Esophagus muscularis mucosa (tissue), 3 donors: ENCODE measurements at regions not wholly inside any gene's neighbourhood (a gene's known extent, or its start where the extent isn't known, plus 50 kb on each side); places are given as distances from the start of the nearest gene placed in this dataset.

ENCODE experiments used
- POLR2A ChIP-seq: fragments of 450-650 bp; IDR thresholded peaks from one replicate; pipeline ENCODE4 v1.6.1; 2017; ENCODE audit warnings: antibody characterized with exemption, moderate library complexity, mild to moderate bottlenecking, low read depth
- POLR2AphosphoS5 ChIP-seq, 2 donors: sonication (generic); formaldehyde crosslinking; IDR thresholded peaks; one replicate each; pipeline ENCODE4 v1.6.1; 2017; ENCODE audit warnings: antibody characterized with exemption in 2 of 2
- TF ChIP-seq, protein P1 (sequence below), 3 experiments: fragments of 200-600 bp in 2 of 3; fragments of 450-650 bp in 1 of 3; sonication (generic) in 2 of 3; IDR thresholded peaks; one replicate each; pipeline ENCODE4 v1.5.1; 2017 to 2019; ENCODE audit warnings: antibody characterized with exemption in 3 of 3, mild to moderate bottlenecking in 2 of 3, moderate library complexity in 1 of 3

DNA sequence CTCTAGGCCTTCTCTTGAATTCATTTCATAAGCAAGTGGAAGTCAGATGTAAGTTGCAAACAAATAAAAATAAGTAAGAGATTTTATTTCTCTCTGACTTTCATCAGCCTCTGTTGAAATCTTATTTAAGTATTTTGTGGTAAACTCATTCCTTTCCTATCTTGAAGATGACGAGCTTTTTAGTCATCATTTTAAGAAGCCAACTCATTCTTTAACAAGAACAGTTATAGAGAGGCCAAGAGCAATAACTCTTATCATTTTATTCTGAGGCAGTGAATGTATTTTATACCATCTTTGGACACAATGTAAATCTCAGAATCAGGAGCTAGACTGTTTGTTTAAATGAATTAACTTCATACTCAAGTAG is 147.5 kb upstream of the MBNL1 start:
- TF ChIP-seq, protein P1, sequence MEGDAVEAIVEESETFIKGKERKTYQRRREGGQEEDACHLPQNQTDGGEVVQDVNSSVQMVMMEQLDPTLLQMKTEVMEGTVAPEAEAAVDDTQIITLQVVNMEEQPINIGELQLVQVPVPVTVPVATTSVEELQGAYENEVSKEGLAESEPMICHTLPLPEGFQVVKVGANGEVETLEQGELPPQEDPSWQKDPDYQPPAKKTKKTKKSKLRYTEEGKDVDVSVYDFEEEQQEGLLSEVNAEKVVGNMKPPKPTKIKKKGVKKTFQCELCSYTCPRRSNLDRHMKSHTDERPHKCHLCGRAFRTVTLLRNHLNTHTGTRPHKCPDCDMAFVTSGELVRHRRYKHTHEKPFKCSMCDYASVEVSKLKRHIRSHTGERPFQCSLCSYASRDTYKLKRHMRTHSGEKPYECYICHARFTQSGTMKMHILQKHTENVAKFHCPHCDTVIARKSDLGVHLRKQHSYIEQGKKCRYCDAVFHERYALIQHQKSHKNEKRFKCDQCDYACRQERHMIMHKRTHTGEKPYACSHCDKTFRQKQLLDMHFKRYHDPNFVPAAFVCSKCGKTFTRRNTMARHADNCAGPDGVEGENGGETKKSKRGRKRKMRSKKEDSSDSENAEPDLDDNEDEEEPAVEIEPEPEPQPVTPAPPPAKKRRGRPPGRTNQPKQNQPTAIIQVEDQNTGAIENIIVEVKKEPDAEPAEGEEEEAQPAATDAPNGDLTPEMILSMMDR (IDR thresholded peaks at IDR 0.05): no peak
- TF ChIP-seq POLR2A (no peak), POLR2AphosphoS5 (IDR thresholded peaks at IDR 0.05) (no peak)
